ENCODE measurements at regions not wholly inside any gene's neighbourhood (a gene's known extent, or its start where the extent isn't known, plus 50 kb on each side); places are given as distances from the start of the nearest gene placed in this dataset.

DNA sequence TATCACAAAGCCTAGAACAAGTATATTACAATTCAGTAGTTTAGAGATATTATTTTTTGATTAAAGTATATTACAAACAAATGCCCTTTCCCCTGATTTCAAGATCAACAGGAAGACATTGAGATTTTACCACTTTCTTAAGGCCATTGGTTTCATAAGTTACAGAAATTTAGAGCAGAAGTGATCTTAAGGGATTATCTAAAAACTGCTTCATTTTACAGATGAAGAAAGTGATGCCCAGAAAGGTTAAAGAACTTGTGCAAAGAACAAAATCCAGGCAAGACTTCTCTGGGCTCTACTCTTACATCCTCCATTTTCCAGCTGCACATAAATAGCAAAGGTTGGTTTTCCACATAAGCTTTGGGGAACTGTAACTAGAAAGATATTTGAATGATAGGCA lies 87.5 kb downstream of the DUSP6 start:
- H3K4me1 ChIP-seq (ENCODE audit: insufficient read depth) = no peaks in the 10 kb centered on the region
- TF ChIP-seq, protein P1, sequence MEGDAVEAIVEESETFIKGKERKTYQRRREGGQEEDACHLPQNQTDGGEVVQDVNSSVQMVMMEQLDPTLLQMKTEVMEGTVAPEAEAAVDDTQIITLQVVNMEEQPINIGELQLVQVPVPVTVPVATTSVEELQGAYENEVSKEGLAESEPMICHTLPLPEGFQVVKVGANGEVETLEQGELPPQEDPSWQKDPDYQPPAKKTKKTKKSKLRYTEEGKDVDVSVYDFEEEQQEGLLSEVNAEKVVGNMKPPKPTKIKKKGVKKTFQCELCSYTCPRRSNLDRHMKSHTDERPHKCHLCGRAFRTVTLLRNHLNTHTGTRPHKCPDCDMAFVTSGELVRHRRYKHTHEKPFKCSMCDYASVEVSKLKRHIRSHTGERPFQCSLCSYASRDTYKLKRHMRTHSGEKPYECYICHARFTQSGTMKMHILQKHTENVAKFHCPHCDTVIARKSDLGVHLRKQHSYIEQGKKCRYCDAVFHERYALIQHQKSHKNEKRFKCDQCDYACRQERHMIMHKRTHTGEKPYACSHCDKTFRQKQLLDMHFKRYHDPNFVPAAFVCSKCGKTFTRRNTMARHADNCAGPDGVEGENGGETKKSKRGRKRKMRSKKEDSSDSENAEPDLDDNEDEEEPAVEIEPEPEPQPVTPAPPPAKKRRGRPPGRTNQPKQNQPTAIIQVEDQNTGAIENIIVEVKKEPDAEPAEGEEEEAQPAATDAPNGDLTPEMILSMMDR (IDR thresholded peaks at IDR 0.05) = no peak
- TF ChIP-seq POLR2A (IDR thresholded peaks at IDR 0.05) = no peak
- no peak for TF ChIP-seq EP300 (IDR thresholded peaks at IDR 0.05)
- intact Hi-C loops (cut with DNase I) = no loop called here
- no peak for DNase-seq
- H3K9me3 ChIP-seq = no peaks in the 10 kb centered on the region
- no peak overlapping the region for H3K27ac ChIP-seq
- no peaks in the 10 kb centered on the region for H3K27me3 ChIP-seq
- no peaks in the 10 kb centered on the region for H3K36me3 ChIP-seq
- no peak overlapping the region for H3K4me3 ChIP-seq

DNA sequence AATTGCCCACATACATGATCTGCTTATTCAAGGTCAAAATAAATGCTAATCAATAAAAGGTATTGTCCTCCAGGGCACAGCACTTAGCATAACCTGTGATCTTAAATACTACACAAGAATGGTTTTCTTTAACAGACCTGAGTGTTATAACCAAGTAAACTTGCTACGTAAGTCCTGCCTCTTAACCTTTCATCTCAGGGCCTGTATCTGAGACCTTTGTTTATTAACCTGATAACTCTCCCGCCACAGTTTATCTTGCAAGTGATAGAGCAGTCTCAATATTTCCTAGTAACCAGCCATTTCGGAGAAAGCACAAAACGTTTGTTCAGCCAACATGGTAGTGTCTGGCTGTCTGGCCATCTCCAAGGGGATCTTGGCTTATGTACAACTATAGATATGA lies 88.4 kb downstream of the DUSP6 start:
- Histone ChIP-seq H3K4me1 (ENCODE audit: insufficient read depth) (no peaks in the 10 kb centered on the region), H3K4me3 (no peak overlapping the region), H3K9me3 (no peaks in the 10 kb centered on the region), H3K27ac (no peak overlapping the region), H3K36me3 (no peaks in the 10 kb centered on the region), H3K27me3 (no peaks in the 10 kb centered on the region)
- 77 to 80% (median 80%) methylated on average over 4 of the region's 4 CpGs for WGBS, 3 donors
- DNase-seq = no peak
- TF ChIP-seq EP300 (IDR thresholded peaks at IDR 0.05) (no peak), POLR2A (IDR thresholded peaks at IDR 0.05) (no peak)
- TF ChIP-seq, protein P1 (IDR thresholded peaks at IDR 0.05) = no peak
- intact Hi-C loops (cut with DNase I) = no loop called here

DNA sequence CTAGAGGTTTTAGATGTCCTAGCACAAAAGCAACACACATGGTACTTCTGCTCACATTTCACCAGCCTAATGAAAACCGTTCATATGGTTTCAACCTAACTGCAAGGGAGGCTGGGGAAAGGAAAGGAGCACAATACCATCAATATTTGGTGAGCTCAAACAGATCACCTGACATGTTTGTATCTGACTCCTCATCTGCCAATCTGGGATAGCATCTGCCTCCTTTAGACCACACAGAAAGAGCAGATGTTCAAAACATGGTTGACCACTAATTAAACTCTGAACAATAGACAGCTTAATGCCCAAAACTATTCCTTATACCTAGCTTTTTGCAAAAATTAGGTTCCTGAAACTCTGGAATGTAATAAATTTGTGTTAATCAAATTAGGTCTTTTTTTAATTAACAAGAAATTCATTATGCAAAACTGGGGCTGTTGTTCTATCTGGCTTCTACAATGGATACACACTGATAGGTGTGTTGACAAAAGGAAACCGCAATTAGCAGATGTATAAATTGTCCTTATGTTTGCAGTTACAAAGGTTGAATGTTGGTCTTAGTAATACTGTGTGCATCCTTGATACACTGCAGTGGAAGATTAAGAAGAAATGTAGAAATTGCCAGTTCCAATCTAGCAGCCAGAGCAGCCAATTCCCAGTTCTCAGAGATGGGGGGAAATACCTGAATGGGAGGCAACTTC lies 89.3 kb downstream of the DUSP6 start:
- TF ChIP-seq EP300 (IDR thresholded peaks at IDR 0.05) (no peak), POLR2A (IDR thresholded peaks at IDR 0.05) (no peak)
- TF ChIP-seq, protein P1 (IDR thresholded peaks at IDR 0.05) = no peak
- WGBS, 3 donors = 90 to 95% (median 93%) methylated on average over 2 of the region's 2 CpGs
- H3K36me3 ChIP-seq = no peaks in the 10 kb centered on the region
- no peak overlapping the region for H3K4me3 ChIP-seq
- intact Hi-C loops (cut with DNase I) = no loop called here
- H3K9me3 ChIP-seq = no peaks in the 10 kb centered on the region
- H3K27ac ChIP-seq = no peak overlapping the region
- H3K27me3 ChIP-seq = no peaks in the 10 kb centered on the region
- H3K4me1 ChIP-seq (ENCODE audit: insufficient read depth) = no peaks in the 10 kb centered on the region
- DNase-seq = no peak

DNA sequence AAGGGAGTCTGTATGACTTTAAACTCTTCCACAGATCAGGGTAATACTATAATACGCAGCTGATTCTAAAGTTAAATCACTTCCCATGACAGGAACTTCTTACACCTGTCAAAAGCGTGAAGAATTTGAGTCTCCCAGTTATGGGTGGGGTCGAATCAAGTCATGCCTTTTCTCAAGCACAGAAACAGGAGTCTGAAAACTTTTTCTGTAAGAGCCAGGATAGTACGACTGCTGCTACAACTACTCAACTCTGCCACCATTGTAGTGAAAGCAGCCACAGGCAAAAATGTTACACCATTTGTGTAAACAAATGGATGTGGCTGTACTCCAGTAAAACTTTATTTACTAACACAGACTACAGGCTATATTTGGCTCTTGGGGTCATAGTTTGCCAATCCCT lies 90.3 kb downstream of the DUSP6 start:
- DNase-seq = no peak
- H3K36me3 ChIP-seq = no peaks in the 10 kb centered on the region
- no peak overlapping the region for H3K27ac ChIP-seq
- TF ChIP-seq, protein P1 (IDR thresholded peaks at IDR 0.05) = no peak
- TF ChIP-seq POLR2A (IDR thresholded peaks at IDR 0.05) (no peak), EP300 (IDR thresholded peaks at IDR 0.05) (no peak)
- H3K4me3 ChIP-seq = no peak overlapping the region
- H3K9me3 ChIP-seq = no peaks in the 10 kb centered on the region
- 78 to 84% (median 84%) methylated on average over 4 of the region's 4 CpGs for WGBS, 3 donors
- H3K4me1 ChIP-seq (ENCODE audit: insufficient read depth) = no peaks in the 10 kb centered on the region
- no peaks in the 10 kb centered on the region for H3K27me3 ChIP-seq
- intact Hi-C loops (cut with DNase I) = no loop called here

All from ovary (tissue), 7 donors.